Peyer's patch (tissue), 4 donors: ENCODE measurements at regions not wholly inside any gene's neighbourhood (a gene's known extent, or its start where the extent isn't known, plus 50 kb on each side); places are given as distances from the start of the nearest gene placed in this dataset.
"Not testable (repeated sequence)": the region's sequence is repeated elsewhere in the genome, so short reads cannot be mapped to it uniquely, and the experiment has no call there.

Experiments
- DNase-seq, 3 donors: peaks; one replicate each; pipeline ENCODE4 v3.0.0-alpha.2; 2017 to 2019
- H3K27ac ChIP-seq, 4 donors: fragments of 200-600 bp; sonication (generic); one replicate each; pipeline ENCODE4 v1.5.1; 2016 to 2019
- H3K27me3 ChIP-seq, 2 donors: fragments of 200-600 bp; sonication (generic); one replicate each; pipeline ENCODE4 v1.5.1; 2019
- H3K36me3 ChIP-seq, 3 donors: fragments of 200-600 bp; sonication (generic); one replicate each; pipeline ENCODE4 v1.5.1; 2016 to 2019
- H3K4me1 ChIP-seq, 4 donors: fragments of 200-600 bp; sonication (generic); one replicate each; pipeline ENCODE4 v1.5.1; 2016 to 2019
- H3K4me3 ChIP-seq, 4 donors: fragments of 200-600 bp; sonication (generic); 1 replicate in 3 of 4; 2 replicates in 1 of 4; pipeline ENCODE4 v1.5.1; 2016 to 2019; ENCODE audit warnings: mild to moderate bottlenecking in 1 of 4
- H3K9me3 ChIP-seq, 4 donors: fragments of 200-600 bp; sonication (generic); one replicate each; pipeline ENCODE4 v1.5.1; 2016 to 2019; ENCODE audit warnings: mild to moderate bottlenecking in 1 of 4
- POLR2A ChIP-seq, 2 donors: fragments of 450-650 bp; IDR thresholded peaks; one replicate each; pipeline ENCODE4 v1.5.1; 2017; ENCODE audit warnings: antibody characterized with exemption in 2 of 2, mild to moderate bottlenecking in 2 of 2, moderate library complexity in 2 of 2
- TF ChIP-seq, protein P1 (sequence below), 6 experiments: fragments of 450-650 bp in 4 of 6; fragments of 200-600 bp in 2 of 6; sonication (generic) in 1 of 6; IDR thresholded peaks; one replicate each; pipeline ENCODE4 v1.5.1; 2017 to 2019; ENCODE audit warnings: antibody characterized with exemption in 6 of 6, mild to moderate bottlenecking in 3 of 6, moderate library complexity in 1 of 6

GRCh38 chr1:60876952-60877351 lies 205.4 kb upstream of the NFIA start:
- DNase-seq, result no peak
- no peaks in the 10 kb centered on the region for H3K9me3 ChIP-seq
- TF ChIP-seq, protein P1, sequence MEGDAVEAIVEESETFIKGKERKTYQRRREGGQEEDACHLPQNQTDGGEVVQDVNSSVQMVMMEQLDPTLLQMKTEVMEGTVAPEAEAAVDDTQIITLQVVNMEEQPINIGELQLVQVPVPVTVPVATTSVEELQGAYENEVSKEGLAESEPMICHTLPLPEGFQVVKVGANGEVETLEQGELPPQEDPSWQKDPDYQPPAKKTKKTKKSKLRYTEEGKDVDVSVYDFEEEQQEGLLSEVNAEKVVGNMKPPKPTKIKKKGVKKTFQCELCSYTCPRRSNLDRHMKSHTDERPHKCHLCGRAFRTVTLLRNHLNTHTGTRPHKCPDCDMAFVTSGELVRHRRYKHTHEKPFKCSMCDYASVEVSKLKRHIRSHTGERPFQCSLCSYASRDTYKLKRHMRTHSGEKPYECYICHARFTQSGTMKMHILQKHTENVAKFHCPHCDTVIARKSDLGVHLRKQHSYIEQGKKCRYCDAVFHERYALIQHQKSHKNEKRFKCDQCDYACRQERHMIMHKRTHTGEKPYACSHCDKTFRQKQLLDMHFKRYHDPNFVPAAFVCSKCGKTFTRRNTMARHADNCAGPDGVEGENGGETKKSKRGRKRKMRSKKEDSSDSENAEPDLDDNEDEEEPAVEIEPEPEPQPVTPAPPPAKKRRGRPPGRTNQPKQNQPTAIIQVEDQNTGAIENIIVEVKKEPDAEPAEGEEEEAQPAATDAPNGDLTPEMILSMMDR (IDR thresholded peaks at IDR 0.05), result no peak
- TF ChIP-seq POLR2A (IDR thresholded peaks at IDR 0.05), result no peak
- no peaks in the 10 kb centered on the region for H3K36me3 ChIP-seq
- H3K4me1 ChIP-seq, result no peaks in the 10 kb centered on the region
- no peak overlapping the region for H3K4me3 ChIP-seq
- H3K27me3 ChIP-seq, result no peaks in the 10 kb centered on the region
- no peak overlapping the region for H3K27ac ChIP-seq

DNA sequence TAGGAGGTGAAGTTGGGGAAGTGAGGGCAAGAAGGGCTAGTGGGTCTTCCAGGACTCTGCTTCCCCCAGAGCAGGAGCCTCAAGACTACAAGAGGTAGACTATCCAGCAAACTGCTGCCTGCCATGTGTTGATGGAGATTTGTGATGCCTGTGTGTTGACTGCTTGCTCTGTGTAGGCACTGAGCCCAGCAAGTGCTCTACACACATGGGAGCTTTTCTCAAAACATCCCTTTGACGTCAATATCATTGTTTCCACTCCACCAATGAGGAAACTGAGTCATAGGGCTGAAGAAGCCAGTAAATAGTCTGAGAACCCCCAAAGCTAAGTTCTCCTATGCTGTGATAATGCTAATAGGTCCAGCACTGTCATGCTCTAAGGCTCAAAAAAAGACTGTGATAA lies 207.2 kb upstream of the NFIA start:
- Histone ChIP-seq H3K9me3 (no peaks in the 10 kb centered on the region), H3K27me3 (no peaks in the 10 kb centered on the region), H3K4me1 (no peaks in the 10 kb centered on the region), H3K4me3 (no peak overlapping the region), H3K27ac (no peak overlapping the region), H3K36me3 (no peaks in the 10 kb centered on the region)
- TF ChIP-seq, protein P1 (IDR thresholded peaks at IDR 0.05), result no peak
- no peak for TF ChIP-seq POLR2A (IDR thresholded peaks at IDR 0.05)
- DNase-seq, result no peak

DNA sequence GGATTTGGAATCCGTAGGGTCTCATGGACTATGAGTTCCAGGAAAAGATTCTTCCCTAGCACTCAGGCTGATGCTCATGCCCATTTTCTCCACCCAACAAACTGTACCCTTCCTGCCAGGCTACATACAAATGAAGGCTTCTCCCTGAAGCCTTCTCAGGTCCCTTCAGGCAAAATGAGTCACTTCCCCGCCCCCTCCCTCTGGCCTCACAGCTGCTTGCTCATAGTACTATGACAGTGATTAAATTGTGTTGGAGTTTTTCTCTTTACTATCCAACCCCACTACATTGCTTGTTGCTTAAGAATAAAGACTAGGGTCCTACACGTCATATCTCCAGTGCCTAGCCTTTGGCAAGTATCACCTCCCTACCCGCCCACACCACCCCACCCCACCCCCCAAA lies 207.6 kb upstream of the NFIA start:
- no peak for DNase-seq

GRCh38 chr1:60873396-60873795 lies 209.0 kb upstream of the NFIA start:
- H3K4me1 ChIP-seq, H3K36me3 ChIP-seq, DNase-seq, H3K4me3 ChIP-seq, H3K9me3 ChIP-seq, H3K27ac ChIP-seq, H3K27me3 ChIP-seq: not testable (repeated sequence)

More for the DNA sequence above, 207.6 kb upstream of the NFIA start:
- H3K27ac ChIP-seq, result no peak overlapping the region
- TF ChIP-seq POLR2A (IDR thresholded peaks at IDR 0.05), result no peak
- TF ChIP-seq, protein P1 (IDR thresholded peaks at IDR 0.05), result no peak
- no peak overlapping the region for H3K4me3 ChIP-seq
- H3K4me1 ChIP-seq, result no peaks in the 10 kb centered on the region
- no peaks in the 10 kb centered on the region for H3K36me3 ChIP-seq
- no peaks in the 10 kb centered on the region for H3K9me3 ChIP-seq
- no peaks in the 10 kb centered on the region for H3K27me3 ChIP-seq

GRCh38 chr1:60872426-60873054 lies 209.8 kb upstream of the NFIA start:
- no peak for TF ChIP-seq POLR2A (IDR thresholded peaks at IDR 0.05)
- TF ChIP-seq, protein P1 (IDR thresholded peaks at IDR 0.05), result no peak
- Histone ChIP-seq H3K9me3 (no peaks in the 10 kb centered on the region), H3K27ac (no peak overlapping the region), H3K27me3 (no peaks in the 10 kb centered on the region), H3K4me3 (no peak overlapping the region), H3K36me3 (no peaks in the 10 kb centered on the region), H3K4me1 (no peaks in the 10 kb centered on the region)
- DNase-seq, result no peak

DNA sequence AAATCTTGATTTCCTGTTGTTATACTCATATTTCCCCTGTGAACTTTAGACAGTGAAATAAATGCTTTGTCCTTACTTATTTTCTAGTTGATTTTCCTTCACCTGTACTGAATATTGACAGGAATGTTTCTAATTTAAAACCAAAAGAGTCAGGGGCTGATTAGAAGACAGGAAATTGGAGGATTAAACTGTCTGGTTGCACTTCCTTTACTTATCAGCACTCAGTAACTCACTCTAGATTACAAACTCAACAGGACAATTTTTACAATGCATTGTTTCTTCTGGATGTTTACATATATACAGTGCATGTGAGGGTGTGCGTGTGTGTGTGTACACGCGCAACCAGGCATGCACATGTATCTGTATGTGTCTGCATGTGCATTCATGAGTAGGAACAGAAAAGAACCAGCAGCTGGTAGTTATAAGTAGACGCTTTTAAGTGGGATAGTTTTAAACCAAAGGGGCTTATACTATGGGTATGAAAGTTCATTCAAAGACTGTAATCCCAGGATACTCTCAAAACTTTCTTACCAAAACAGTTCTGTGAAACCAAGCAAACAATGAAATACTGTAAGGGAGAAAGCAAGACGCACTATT lies 212.0 kb upstream of the NFIA start:
- H3K4me3 ChIP-seq, result no peak overlapping the region
- no peaks in the 10 kb centered on the region for H3K9me3 ChIP-seq
- peaks cover 0 to 4% (median 0%) of the 10 kb centered on the region in 4 donors for H3K4me1 ChIP-seq
- TF ChIP-seq, protein P1 (IDR thresholded peaks at IDR 0.05), result no peak
- no peak for TF ChIP-seq POLR2A (IDR thresholded peaks at IDR 0.05)
- no peaks in the 10 kb centered on the region for H3K27me3 ChIP-seq
- H3K27ac ChIP-seq, result no peak overlapping the region
- no peak for DNase-seq
- no peaks in the 10 kb centered on the region for H3K36me3 ChIP-seq
